Aorta (tissue), 5 donors: ENCODE measurements at regions not wholly inside any gene's neighbourhood (a gene's known extent, or its start where the extent isn't known, plus 50 kb on each side); places are given as distances from the start of the nearest gene placed in this dataset.

Experiments
- ATAC-seq: fragments of 200-7000 bp; cut with Tn5 transposase; one replicate; pipeline ENCODE4 v1.9.1; 2022; ENCODE audit warnings: moderate library complexity; ENCODE audit not compliant: low FRiP score
- DNase-seq, 2 donors: peaks; one replicate each; pipeline ENCODE4 v3.0.0-alpha.2; 2020
- H3K27ac ChIP-seq, 2 donors: one replicate each; pipeline ENCODE4 v1.5.1; 2013; ENCODE audit warnings: low read length in 2 of 2, mild to moderate bottlenecking in 2 of 2, moderate library complexity in 2 of 2, control low read depth in 1 of 2, inconsistent platforms in 1 of 2, low read depth in 1 of 2
- H3K27me3 ChIP-seq, 2 donors: one replicate each; pipeline ENCODE4 v1.6.1; 2013; ENCODE audit warnings: control low read depth in 1 of 2, low read length in 1 of 2, mild to moderate bottlenecking in 1 of 2, moderate library complexity in 1 of 2; ENCODE audit not compliant: insufficient read depth in 2 of 2, control insufficient read depth in 1 of 2
- H3K36me3 ChIP-seq, 2 donors: one replicate each; pipeline ENCODE4 v1.6.1; 2013; ENCODE audit warnings: control low read depth in 1 of 2, low read length in 1 of 2, mild to moderate bottlenecking in 1 of 2; ENCODE audit not compliant: insufficient read depth in 2 of 2, control insufficient read depth in 1 of 2
- H3K4me1 ChIP-seq, 2 donors: one replicate each; pipeline ENCODE4 v1.6.1; 2013; ENCODE audit warnings: low read length in 2 of 2, control low read depth in 1 of 2, mild to moderate bottlenecking in 1 of 2, moderate library complexity in 1 of 2; ENCODE audit not compliant: insufficient read depth in 2 of 2, control insufficient read depth in 1 of 2
- H3K4me3 ChIP-seq, 2 donors: one replicate each; pipeline ENCODE4 v1.5.1; 2013; ENCODE audit warnings: low read length in 2 of 2, control low read depth in 1 of 2, mild to moderate bottlenecking in 1 of 2
- H3K9me3 ChIP-seq: one replicate; pipeline ENCODE4 v1.6.1; 2013; ENCODE audit warnings: mild to moderate bottlenecking, low read length; ENCODE audit not compliant: control insufficient read depth
- WGBS, 2 donors: extraction: QIAGEN DNeasy Blood & Tissue Kit; methylation state at CpG; one replicate each; pipeline ENCODE4 v1.1.7; 2013; 5-methylcytosine and 5-hydroxymethylcytosine counted together
- intact Hi-C, 2 donors: fragments of 100-400 bp; cut with DNase I; formaldehyde crosslinking; loops; one replicate each; pipeline versions ENCODE4 v1.14.2 to v1.15.0; 2022
- donor health status: healthy with polysubstance abuse.
- donor health status: Bipolar disorder and iron deficiency.
- donor health status: DM: no; HTN: no; CAD: no.
- donor health status: DM: no; HTN: no; CAD: no.
- donor health status: DM: yes; HTN: yes; CAD: no.

DNA sequence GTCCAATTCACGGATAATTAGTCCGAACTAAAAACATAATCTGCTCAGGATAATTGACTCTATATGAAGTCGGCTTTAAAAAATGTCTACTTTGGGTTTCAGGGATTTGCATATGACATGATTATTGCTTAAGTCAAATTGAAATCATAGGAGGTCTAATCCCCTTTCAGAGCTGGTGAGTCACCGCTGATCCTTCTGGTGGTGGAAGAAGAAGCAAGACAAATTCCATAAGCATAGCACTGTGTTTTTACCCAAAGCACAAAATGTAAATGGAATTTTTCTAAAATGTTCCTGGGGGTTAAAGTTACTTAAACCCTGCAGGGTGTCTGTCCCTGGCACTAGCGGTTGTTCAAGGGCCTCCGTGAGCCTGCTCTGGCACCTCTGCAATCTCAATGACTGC is 460.2 kb downstream of the LRATD1 start:
- no peaks in the 10 kb centered on the region for H3K4me1 ChIP-seq
- ATAC-seq (no peak), DNase-seq (no peak)
- WGBS, 2 donors = 74% methylated on average over 6 of the region's 6 CpGs
- no peaks in the 10 kb centered on the region for H3K9me3 ChIP-seq
- no peaks in the 10 kb centered on the region for H3K36me3 ChIP-seq
- no peaks in the 10 kb centered on the region for H3K27me3 ChIP-seq
- H3K4me3 ChIP-seq = no peak overlapping the region
- H3K27ac ChIP-seq = no peak overlapping the region
- intact Hi-C loops = no loop called here

- Histone ChIP-seq H3K27me3 (no peaks in the 10 kb centered on the region), H3K36me3 (no peaks in the 10 kb centered on the region), H3K27ac (no peak overlapping the region), H3K4me1 (no peaks in the 10 kb centered on the region), H3K4me3 (no peak overlapping the region), H3K9me3 (no peaks in the 10 kb centered on the region)
- WGBS, 2 donors = 92 to 97% methylated on average over 1 of the region's 1 CpG
- intact Hi-C loops = no loop called here
- no peak for ATAC-seq
- DNase-seq = no peak
These were observed 461.6 kb downstream of the LRATD1 start for GRCh38 chr2:15094161-15094560.

- no peaks in the 10 kb centered on the region for H3K36me3 ChIP-seq
- no peak overlapping the region for H3K27ac ChIP-seq
- DNase-seq (no peak), ATAC-seq (no peak)
- no peak overlapping the region for H3K4me3 ChIP-seq
- no peaks in the 10 kb centered on the region for H3K27me3 ChIP-seq
- no peaks in the 10 kb centered on the region for H3K4me1 ChIP-seq
- intact Hi-C loops = no loop called here
- no peaks in the 10 kb centered on the region for H3K9me3 ChIP-seq
These were observed 464.3 kb downstream of the NBAS start for GRCh38 chr2:15096873-15097272.

- DNase-seq = no peak
- Histone ChIP-seq H3K27me3 (no peaks in the 10 kb centered on the region), H3K9me3 (peaks cover 2% of the 10 kb centered on the region), H3K4me3 (no peak overlapping the region), H3K4me1 (no peaks in the 10 kb centered on the region), H3K27ac (no peak overlapping the region), H3K36me3 (no peaks in the 10 kb centered on the region)
- 0 to 13% methylated on average over 1 of the region's 1 CpG for WGBS, 2 donors
- intact Hi-C loops = no loop called here
- ATAC-seq = no peak
These were observed 454.0 kb downstream of the NBAS start for GRCh38 chr2:15107137-15107536.

DNA sequence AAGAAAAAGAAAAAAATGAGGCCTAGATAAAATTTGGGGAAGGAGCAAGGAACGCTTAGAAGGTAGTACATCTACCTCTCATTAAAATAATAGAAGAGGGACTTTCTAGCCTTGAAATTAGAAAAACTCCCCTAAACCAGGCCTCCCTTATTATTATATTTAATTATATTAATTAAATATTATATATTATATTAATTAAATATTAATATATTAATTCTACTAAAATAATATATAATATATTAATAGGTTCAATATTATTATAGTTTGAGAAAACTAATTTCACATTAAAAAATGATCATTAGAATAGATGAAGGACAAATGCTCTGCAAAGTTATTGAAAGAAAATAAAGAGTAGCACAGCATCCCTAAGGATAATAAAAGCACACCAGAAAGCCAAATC is 449.4 kb downstream of the NBAS start:
- Histone ChIP-seq H3K4me1 (no peaks in the 10 kb centered on the region), H3K4me3 (no peak overlapping the region), H3K27ac (no peak overlapping the region), H3K27me3 (no peaks in the 10 kb centered on the region), H3K9me3 (peaks cover 2% of the 10 kb centered on the region), H3K36me3 (no peaks in the 10 kb centered on the region)
- 97 to 99% methylated on average over 1 of the region's 1 CpG for WGBS, 2 donors
- DNase-seq = no peak
- intact Hi-C loops = no loop called here
- no peak for ATAC-seq

GRCh38 chr2:15112216-15112615 is 448.9 kb downstream of the NBAS start:
- no peaks in the 10 kb centered on the region for H3K36me3 ChIP-seq
- ATAC-seq = no peak
- H3K4me3 ChIP-seq = no peak overlapping the region
- WGBS, 2 donors = 93 to 97% methylated on average over 1 of the region's 1 CpG
- no peaks in the 10 kb centered on the region for H3K4me1 ChIP-seq
- intact Hi-C loops = no loop called here
- DNase-seq = no peak
- H3K27me3 ChIP-seq = no peaks in the 10 kb centered on the region
- peaks cover 2% of the 10 kb centered on the region for H3K9me3 ChIP-seq
- no peak overlapping the region for H3K27ac ChIP-seq

DNA sequence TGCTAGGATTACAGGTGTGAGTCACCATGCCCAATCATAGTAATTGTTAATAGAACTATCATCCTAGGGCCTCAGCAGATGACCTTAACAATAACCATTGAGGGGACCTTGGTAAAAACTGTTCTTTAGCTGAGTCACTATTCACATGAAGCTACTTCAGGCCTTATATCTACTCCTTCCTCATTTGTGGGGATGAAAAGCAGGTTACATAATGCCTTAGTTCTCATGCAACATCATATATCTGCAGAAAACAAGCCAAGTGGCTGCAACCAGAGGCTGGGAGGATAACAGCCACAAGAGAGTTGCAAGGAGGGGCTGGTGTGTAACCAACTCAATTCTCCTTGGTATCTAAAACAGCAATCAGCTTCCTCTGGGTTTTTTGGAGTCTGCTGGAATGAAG is 445.4 kb downstream of the NBAS start:
- Histone ChIP-seq H3K27me3 (no peaks in the 10 kb centered on the region), H3K4me1 (no peaks in the 10 kb centered on the region), H3K4me3 (no peak overlapping the region), H3K27ac (no peak overlapping the region), H3K9me3 (peaks cover 2% of the 10 kb centered on the region), H3K36me3 (no peaks in the 10 kb centered on the region)
- intact Hi-C loops = no loop called here
- ATAC-seq (no peak), DNase-seq (no peak)

DNA sequence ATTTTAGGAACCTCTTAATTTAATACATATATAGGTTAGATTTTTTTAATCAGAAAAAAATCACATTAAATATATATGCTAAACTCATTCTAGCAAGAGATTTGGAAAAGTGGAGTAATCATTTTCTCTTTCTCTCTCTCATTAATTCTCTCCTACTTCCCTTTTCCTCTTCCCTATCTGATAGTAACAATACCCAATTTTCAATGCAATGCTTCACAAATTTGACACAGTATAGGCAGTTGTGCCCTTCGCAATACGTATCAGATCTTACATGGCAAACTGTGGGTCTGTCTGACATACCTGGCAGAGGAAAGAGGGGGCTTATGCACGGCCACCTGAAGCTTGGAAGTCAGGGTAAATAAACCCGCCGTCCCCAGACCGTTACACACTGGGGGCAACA is 444.3 kb downstream of the NBAS start:
- Histone ChIP-seq H3K36me3 (no peaks in the 10 kb centered on the region), H3K4me1 (no peaks in the 10 kb centered on the region), H3K9me3 (no peaks in the 10 kb centered on the region), H3K27ac (no peak overlapping the region), H3K4me3 (no peak overlapping the region), H3K27me3 (no peaks in the 10 kb centered on the region)
- intact Hi-C loops = no loop called here
- WGBS, 2 donors = 90 to 94% methylated on average over 6 of the region's 6 CpGs
- DNase-seq (no peak), ATAC-seq (no peak)
